Colon (tissue), 2 donors: ENCODE measurements at regions not wholly inside any gene's neighbourhood (a gene's known extent, or its start where the extent isn't known, plus 50 kb on each side); places are given as distances from the start of the nearest gene placed in this dataset.

Experiments used
- FAIRE-seq: peaks from 2 replicates; lab custom pipeline; 2012; peaks lifted over from hg19 to GRCh38; lab: Jason Lieb, UNC
- donor health status: control.
- donor health status: control.

GRCh38 chr6:44635486-44635885 is 248.0 kb downstream of the CDC5L start:
- FAIRE-seq = no peak

DNA sequence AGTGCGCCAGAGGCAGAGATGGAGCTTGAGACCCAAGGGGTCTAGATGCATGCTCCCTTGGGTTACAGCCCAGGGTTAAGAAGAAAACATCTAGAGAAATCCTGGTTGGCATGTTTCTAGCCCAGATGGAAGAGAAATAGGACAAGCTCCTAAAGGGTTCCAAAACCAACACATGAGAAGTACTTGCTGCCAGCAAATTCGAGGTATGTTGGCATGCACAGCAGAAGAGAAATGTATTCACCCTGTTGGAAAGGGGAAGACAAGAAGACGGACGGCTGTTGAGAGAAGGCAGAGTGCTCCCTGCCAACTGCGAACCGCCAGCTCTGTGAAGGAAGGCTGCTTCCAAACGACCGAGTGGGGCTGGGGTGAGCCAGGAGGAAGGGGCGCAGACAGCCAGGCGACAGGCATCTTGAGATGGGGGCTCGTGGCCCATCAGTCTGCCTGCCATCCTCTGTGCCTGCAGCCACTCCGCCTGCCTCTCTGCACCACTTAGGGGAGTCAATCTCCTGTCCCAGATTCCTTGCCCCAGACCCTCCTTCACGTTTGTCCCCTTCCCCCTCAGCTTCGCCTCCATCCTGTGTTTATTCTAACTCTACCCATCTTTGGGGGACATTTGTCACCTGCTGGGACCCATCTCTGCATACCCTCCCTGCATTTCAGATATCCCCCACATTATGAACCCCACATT is 249.2 kb downstream of the CDC5L start:
- no peak for FAIRE-seq

DNA sequence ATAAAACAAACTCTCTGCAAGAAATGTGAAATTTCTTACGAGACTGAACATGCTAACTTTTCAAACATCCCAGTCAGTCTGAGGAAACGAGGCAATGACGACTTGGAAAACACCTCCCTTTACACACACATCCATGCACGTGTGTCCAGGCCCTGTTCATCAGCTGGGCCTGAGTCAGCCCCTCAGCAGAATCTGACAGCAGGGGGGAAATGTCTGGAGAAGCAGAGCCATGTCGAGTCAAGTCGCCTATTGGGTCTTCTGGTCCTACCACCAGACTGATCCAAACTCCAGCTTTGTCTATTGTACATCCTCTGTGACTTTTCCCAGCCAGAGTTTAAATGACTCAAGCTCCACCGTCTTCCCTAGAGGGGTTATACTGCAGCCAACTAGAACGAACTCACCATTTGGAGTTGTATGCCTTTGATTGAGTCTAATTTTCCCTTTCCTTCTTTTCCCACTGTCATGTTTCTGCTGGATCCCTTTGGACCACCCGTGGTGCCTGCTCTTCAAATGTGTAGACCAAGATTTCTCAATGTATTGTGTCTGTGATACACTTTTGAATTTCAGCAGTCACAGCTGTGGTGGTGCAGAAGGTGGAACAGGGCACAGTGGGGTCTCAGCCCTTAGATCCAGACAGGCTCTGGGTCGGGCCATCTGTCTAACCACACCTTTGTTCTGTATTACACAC is 254.0 kb downstream of the CDC5L start:
- no peak for FAIRE-seq

DNA sequence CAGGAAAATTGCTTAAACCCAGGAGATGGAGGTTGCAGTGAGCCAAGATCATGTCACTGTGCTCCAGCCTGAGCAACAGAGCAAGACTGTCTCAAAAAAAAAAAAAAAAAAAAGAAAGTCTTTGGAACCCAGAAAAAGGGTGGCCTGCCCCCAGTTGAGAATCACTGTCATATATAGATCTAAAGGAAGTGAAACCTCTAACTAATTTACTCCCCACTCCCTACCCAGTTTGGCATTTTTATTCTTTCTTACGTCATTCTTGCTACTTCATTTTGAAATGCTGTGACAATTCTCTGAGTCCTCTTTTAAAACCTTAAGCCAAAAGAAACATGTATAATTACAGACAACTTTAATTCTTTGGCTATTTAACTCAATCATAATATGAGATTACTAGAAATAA is 254.8 kb downstream of the CDC5L start:
- FAIRE-seq = no peak

- FAIRE-seq = no peak
These were observed 255.5 kb downstream of the CDC5L start for GRCh38 chr6:44642870-44643522.

DNA sequence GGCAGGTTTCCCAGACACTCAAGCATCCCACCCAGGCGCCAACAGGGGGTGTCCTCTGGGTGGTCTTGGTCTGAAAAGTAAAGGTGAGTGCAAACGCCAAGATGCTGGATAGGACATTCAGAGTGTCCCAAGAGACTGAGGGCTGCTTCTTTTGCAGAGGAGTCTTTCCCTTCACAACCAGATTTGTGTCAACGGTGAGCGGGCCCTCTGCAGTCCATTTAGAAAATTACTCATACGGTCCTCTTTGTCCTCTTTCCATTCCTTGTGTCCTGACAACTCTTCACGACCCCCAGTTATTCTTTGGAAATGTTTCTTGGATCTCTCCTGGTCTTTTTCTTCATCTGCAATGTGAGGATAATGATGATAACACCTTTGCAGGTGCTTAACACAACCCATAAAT is 257.8 kb downstream of the CDC5L start:
- FAIRE-seq = no peak

DNA sequence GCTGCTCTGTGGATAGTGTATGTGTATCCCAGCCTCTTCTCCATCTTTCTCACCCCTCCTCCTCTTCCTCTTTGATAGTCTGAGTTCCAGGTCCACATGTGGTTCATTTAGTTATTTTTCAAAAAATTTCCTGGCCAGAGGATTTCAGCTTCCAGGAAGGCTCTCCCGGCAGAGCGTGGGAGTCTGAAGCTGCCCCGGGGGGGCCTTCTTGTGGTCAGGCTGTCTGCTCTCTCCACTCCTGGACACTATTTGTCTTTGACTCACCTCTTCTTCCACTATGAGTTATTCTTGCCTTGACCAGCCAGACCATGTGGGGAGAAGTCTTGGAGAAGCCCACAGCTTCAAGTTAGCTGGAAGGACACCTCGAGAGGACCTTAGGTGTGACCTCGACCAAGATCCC is 258.8 kb downstream of the CDC5L start:
- no peak for FAIRE-seq

DNA sequence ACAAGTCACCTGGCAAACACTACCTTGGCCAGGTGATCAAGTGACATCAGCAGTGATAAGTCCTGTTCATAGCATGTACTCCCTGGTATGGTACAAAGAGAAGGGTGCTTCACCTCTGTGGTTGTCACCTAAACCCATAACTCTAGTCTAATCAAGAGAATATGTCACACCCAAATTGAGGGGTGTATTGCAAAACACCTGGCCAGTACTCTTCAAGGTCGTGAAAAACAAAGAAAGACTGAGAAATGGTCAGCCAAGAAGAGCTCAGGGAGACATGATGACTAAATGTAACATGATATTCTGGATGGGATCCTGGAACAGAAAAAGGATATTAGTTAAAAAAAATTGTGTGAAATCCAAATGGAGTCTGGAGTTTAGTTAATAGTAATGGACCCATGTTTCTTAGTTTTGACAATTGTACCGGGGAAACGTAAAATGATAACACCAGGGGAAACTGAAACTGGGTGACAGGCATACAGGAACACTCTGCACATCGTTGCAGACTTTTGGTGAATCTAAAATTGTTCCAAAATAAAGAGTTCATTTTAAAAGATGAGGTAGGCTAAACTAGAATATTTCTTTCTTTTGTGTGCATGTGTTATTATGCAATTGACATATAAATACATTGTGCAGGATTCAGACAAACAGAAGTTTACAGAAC is 262.0 kb downstream of the CDC5L start:
- FAIRE-seq = no peak

GRCh38 chr6:44650495-44650894 is 263.0 kb downstream of the CDC5L start:
- no peak for FAIRE-seq

DNA sequence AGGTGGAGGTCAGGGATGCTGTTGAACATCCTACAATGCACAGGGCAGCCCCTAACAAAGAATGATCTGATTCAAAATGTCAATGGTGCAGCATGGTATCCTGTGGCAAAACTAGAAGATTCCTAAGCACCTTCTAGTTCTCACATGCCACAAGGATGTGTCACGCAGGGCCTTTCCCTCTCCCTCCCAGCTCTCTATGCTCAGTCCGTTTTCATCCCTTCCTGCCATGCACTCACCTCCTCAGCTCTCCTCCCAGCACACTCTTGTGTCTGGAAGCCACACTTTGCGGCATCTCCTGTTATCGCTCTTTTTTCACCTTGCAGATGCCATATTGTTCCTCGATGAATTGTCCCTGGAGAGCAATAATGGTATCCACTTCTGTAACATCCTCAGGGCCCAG is 263.4 kb downstream of the CDC5L start:
- FAIRE-seq = no peak

GRCh38 chr6:44651604-44652003 is 264.1 kb downstream of the CDC5L start:
- no peak for FAIRE-seq

DNA sequence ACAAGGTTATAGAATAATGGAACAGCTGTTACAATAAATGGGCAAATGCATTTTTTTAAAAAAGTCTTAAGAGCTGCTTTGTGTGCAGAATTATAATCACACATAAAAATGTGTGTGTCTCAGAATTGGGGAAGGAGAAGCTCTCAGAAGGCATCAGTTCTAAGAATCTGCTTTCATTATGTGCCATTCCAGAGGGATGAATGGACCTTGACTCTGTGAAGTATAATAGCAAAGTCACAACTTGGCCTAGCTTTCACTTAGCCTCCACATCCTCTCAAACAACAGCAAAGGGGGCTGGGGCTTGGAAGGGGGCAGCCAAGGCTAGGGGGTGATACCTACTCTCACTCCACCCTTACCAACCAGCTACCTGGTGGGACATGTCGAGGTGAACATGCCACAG is 265.0 kb downstream of the CDC5L start:
- no peak for FAIRE-seq

GRCh38 chr6:44653091-44653490 is 265.6 kb downstream of the CDC5L start:
- FAIRE-seq = no peak

- no peak for FAIRE-seq
These were observed 266.3 kb downstream of the CDC5L start for GRCh38 chr6:44653761-44654218.

GRCh38 chr6:44655412-44656342 is 268.2 kb downstream of the CDC5L start:
- no peak for FAIRE-seq

GRCh38 chr6:44656691-44657090 is 269.2 kb downstream of the CDC5L start:
- no peak for FAIRE-seq

DNA sequence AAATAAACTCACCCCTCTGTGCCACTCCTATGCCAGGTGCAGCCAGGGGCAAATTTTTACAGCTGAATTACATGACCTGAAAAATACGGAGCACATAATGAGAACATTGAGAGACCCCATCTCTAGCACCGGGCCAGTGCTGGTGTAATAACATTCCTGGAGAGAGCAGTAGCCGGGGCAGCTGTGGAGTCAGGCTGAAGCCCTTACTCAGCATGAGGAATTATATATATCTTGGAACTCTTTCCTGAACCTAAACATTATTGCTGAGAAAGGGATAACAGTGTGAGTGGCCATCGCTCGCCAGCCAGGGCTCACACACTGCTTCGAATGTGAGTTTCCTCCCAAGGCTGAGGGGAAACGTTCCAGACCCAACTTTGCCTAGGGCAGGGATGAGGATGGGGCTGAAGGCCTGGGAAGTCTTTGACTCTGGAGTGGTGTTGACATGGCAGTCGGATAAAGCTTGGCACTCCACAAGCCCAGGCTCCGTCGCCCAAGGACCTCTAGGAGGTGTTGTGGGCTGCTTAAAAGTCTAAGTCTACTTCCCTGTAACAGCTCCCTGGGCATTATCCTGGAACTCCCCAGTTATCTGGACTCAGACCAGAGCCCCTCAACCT is 269.8 kb downstream of the CDC5L start:
- FAIRE-seq = no peak

DNA sequence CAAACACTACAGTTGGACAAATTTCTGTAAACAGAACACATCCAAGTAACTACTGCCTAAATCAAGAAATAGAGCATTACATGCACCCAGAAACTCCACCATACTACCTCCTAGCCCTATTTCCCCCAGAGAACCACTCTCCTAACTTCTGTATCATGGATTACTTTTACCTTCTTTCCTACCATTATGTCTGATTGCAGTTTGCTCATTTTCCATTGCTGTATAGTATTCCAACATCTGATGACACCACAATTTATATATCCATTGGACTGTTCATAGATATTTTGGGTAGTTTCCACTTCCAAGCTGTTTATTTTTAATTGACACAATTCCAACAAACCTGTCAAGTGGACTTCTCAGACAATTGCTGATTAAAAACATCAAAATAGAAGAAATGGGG is 271.1 kb downstream of the CDC5L start:
- FAIRE-seq = no peak

GRCh38 chr6:44659726-44660125 is 272.2 kb downstream of the CDC5L start:
- no peak for FAIRE-seq

DNA sequence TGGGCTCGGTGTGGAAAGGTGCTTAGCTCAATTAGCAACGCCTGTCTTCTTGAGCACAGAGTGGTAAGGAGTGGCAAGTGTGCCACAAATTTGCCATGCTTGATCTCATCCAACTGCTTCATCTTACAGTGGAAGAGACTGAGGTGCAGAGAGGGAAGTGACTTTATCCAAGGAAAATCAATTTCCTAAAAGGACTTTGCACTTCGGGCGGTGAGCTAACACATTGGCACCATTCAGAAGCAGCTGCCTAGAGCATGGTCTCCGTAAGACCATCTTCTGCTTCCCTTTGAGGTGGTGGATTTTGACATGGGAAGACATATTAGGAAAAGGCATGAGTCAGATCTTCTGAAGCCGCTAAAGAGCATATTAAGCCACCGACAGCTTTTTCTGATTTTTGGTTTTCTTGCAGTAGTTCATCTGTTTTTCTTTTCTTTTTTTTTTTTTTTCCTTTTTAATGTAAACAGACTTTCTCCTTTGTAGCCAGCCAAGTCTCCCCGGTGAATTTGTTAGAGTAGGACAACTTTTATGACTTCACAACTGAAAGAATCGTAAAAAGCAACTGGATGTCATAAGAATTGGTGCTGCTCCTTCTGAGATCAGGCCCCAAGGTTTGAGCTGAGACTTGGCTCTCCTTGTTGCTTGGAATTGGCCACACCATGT is 273.2 kb downstream of the CDC5L start:
- no peak for FAIRE-seq
